HG03575 (cell line): ENCODE measurements at regions not wholly inside any gene's neighbourhood (a gene's known extent, or its start where the extent isn't known, plus 50 kb on each side); places are given as distances from the start of the nearest gene placed in this dataset.

Experiments used
- ATAC-seq: cut with Tn5 transposase; IDR thresholded peaks from one replicate; pipeline ENCODE4 v1.9.1; 2021; ENCODE audit not compliant: unreplicated experiment, insufficient number of reproducible peaks, low FRiP score; ENCODE audit errors: extremely low read depth

DNA sequence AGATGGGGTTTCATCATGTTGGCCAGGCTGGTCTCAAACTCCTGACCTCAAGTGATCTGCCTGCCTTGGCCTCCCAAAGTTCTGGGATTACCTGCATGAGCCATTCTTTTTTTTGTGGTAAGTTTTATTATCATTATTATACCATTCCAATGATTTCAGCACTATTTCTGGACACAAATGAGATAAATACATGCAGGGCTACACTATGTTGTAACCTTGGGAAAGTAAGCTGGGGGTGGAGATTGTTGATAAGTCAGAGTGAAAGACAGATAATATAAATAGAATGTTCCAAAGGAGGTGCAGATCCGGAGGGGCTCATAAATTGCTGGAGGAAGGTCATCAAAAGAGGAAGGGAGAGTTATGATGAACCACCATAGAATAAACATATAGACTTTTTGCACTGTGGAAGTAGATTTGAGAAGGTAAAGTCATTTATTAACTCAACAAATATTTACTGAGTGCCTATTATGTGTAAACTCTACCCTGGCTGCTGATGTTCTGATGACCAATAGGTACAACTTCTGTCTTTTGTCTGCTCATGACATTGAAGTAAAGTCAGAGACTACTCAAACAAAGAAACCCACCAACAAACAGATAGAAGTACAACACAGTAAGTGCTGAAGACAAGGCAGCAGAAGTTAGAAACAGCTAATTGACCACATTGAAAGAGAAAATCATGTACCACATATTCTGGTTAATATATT lies 478.9 kb upstream of the GOLIM4 start:
- ATAC-seq = no peak

DNA sequence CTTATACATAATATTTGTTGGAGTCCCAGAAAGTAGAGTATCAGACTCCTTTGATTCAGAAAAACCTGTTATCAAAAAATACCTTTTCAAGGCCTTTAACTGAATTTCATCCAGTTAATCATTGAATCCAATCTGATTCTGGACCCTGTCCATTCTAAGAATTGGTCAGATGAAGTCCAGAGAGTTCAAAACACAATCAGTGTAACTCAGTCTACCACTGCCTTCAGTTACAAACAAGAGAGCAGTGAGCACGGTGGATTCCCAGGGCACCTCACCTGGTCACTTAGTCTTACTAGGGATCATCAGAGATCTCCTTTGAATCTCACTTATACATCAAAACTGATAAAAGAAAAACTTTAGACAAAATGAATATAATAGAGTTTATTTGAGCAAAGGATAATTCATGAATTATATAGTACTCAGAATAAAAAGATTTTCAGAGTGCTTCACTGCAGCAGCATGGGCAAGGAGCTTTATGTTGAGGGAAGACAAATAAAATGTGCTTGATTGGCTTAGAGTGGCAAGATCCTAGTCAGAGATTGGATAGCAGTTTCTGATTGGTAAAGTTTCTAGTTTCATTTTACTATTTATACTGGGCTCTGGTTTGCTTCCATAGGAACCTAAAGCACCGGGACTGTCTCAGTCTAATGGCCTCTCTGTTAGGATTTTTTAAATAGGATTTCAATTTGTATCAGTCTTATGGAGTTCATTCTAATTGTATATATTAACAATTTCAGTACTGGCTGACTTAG lies 474.9 kb upstream of the GOLIM4 start:
- ATAC-seq = no peak

DNA sequence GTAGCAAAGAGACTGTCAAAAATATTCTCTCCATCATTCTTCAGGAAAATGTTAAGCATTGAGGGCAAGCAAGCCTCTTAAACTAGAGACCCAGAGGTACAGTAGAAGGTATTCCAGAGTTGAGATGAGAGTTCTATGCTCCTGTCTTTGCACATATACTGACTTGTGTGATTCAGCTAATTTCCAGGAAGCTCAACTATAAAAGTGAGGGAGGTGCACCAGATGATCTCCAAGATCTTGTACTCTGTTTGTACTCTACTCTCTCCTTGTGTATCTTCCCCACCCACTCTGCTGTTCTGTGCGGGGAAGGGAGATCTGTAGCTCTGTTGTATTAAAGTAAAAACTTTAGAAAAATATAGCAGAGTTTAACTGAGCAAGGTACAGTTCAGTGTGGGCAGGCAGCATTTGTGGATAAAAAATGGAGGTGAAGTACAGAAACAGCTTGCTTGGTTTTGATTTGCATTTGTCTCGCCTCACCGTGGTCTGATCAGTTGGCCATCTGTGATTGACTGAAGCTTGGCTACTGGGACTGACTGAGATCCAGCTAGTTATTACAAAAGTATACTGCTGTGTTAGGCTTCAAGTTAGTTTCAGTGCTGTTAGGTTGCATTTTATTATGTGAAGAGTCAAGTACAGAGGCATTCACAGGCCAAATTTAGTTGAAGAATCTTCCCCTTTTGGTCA lies 463.1 kb upstream of the GOLIM4 start:
- ATAC-seq = no peak

DNA sequence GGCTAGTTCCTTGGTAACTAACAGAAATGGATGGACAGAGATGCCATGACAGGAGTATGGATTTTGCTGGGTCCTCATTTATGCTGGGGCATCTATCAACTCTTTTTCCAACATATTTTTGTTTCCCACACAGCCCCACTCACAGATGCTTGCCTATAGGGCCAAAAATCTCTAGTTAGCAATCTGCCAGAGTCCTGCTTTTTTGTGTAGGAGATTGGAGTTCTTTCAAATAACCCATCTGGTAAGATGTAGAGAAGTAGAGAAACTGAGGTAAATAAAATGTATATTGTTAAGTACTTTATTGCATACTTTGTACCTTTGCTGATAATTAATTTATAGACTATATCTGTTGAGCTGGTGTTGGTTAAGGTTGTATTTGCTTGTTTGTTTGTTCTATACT lies 456.5 kb upstream of the GOLIM4 start:
- ATAC-seq = no peak

DNA sequence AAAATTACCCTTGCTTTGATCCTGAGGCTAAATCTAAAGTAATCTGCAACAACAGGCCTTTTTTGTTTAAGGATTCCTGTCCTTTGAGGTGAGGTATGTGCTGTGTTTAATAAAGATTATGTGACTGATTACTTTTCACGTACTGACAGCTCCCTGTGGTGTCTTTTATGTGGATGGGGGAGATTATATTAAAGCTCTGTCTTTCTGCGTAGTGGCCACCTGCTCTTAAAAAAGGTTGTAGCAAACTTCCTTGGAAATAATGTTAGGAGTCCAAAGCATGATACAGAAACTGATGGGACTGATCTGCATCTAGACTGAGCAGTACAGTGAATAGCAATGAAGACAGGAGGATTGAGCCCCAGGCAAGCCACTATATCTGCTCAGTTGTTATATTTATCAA lies 453.0 kb upstream of the GOLIM4 start:
- ATAC-seq = no peak

DNA sequence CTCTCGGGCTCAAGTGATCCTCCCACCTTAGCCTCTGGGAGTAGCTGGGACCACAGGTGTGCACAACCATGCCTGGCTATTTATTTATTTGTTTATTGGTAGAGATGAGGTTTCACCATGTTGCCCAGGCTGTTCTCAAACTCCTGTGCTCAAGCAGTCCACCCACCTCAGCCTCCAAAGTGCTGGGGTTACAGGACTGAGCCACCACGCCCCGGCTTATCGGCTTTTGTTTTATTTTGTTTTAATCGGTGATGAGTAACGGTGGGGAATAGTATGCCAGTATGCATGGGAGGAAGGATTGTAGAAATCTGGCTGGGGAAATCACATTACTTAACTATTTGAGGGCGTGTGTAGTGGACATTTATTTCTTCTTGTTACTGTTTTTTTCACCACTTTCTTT lies 451.0 kb upstream of the GOLIM4 start:
- no peak for ATAC-seq

DNA sequence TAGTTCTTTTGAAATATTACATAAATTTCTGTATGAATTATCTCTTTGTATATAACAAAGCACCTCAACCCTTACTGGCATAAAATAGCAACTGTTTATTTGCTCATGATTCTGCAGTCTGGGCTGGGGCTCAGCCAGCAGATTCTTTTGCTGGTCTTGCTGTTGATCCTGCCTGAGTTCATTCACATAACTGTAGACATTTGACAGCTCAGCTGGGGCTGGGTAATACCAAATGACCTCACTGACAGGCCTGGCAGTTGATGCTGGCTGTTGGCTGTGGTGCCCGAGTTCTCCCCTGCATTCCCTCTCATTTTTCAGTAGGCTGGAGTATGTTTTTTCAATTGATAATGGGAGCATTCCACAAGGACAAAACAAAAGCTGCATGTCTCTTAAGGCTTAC lies 449.9 kb upstream of the GOLIM4 start:
- ATAC-seq = no peak

DNA sequence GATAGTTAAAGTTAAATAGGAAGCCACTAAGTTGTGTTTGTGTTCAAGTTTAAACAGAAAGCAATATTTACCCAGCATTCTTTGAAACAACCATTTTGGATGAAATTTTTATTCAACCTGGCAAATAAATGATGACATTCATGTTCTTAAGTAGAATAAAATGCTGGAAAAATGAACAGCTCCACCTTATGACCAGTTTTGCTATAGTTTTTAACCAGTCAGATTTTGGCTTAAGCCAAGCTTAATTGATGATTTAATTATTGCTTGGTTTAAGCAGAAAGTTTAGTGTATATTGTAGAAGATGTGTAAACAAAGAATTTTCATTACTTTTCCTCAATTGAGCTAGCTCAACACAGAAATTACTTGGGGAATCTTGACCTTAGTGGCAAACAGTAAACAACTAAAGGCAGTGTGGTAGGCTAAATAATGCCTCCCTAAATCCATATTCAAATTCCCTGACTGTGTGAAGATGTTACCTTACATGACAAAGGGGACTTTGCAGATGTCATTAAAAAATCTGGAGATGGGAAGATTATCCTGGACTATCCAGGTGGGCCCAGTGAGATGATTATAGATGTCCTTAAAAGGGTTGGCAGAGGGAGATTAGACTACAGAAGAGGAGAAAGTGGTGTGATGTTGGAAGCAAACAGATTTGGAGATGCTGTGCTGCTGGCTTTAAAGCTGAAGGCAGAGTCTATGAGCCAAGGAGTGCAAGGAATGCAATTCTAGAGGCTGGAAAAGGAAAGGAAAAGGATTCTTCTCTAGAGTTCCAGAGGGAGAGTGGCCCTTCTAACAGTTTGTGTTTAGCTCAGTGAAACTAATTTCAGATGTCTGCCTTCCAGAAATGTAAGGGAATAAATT lies 448.6 kb upstream of the GOLIM4 start:
- no peak for ATAC-seq

DNA sequence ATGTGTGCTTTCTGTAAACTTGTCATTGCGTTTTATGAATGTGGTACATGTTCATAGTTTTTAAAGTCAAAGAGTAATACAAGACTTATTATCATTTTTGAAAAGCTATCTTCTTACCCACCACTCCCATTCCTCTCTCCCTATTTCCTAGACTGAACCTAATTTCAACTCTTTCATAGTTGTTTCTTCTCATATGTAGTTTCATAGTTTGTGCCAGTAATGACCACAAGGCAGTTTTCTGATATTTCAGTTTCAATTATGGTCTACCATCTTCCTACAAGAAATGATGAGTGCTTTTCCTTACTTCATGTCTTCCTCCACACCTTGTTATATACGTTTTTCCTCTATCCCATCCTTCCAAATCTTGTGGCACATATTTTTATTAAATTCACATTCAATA lies 445.0 kb upstream of the GOLIM4 start:
- ATAC-seq = no peak

DNA sequence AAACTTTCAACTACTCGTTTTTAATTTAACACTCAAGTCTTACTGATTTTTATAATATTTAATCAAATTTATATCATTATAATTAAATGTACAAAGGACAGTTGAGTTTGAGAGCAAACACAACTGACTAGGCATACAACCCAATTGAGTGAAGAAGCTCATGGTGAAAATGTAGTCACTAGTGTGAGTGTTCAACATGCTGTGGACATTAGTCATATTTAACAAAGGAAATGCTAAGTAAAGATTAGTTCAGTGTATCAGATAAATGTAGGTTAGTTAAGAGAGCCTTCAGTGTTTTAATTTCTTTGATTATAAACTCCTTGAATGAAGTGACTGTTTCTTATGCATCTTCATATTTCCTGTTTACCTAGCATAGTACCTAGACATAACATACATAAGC lies 444.2 kb upstream of the GOLIM4 start:
- no peak for ATAC-seq

DNA sequence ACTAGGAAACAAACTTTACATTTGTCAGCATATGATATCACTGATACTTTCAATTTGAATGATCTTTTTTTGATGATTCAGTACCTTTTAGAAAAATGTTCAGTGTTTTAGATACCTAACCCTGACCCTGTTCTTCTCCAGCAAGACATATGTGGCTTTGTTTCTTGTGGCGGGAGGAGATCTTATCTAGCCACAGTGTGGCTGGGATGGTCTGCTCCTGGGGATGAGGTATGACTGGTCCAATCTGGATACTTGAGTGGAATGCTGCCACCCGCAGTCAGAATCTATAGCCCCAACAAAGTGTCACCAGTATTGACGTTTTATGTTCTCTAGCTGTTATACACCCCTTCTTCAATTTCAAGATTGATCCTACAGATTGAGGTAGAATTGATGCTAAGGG lies 439.0 kb upstream of the GOLIM4 start:
- ATAC-seq = no peak

DNA sequence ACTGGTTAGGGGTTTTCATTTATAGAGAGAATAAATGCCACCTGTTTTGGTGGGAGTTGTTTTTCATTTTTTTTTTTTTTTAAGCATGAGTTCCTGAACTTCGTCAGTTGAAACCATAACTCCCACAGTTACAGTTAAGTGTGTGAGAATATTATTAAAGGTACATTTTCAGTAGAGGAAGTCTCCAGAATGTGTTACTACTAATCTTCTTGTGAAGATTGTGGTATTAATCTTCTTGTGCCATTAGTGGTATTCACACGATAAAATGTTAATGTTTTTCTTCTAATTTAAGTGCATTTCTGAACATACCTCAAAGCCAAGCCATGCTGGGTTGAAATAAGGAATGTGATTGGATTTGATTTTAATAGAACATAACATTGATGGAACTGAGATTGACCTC lies 437.9 kb upstream of the GOLIM4 start:
- no peak for ATAC-seq

DNA sequence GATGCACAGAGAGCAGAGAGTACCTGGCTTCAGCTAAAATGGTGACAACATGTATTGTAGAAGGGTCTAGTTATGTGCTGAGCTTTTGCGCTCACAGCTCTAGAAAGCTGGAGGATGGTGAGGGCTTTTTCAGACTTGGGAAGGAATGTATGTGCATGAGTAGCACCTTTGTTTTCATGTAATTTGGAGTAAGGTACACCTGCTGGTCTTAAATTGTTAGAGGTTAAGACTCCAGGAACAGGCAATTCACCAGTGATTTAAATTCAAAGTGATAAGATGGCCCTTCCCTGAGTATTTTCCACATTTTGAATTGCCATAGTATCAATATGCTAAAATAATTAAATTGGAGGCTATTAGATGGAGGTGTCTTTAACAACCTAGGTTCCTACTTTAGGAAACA lies 436.4 kb upstream of the GOLIM4 start:
- no peak for ATAC-seq

DNA sequence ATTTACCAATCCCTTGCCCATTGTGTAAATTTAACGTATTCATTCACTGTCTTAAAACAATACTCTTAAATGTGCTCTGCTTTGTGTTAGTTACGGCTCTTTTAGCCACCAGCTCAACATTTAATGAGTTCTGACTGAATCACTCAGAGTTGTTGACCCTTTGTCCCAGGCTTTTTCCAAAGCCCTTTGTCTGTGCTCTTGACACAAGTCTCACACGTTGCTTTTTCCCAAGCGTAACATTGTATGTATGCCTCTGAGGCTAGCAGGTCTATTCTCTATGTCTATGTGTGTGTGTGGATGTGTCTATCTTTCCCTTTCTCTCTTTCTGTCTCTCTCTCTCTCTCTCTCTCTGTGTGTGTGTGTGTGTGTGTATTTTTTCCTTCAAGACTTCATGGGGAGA lies 435.4 kb upstream of the GOLIM4 start:
- ATAC-seq = no peak

DNA sequence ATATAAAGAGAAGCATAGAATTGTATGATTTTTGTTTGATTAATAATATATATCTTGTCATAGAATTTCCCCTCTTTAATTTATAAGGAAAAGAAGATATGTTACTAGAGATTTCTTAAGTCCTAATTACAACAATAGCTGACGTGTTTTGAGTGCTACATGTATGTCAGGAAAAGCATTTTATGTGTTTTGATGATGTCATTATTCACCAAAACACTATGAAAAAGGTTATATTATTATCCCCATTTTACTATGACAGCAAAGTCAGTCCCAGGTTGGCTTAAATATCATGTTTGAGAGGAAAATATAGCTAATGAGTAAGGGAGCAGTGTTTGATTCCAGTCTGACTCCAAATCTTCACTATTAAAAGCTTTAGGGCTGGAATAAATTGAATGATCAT lies 428.4 kb upstream of the GOLIM4 start:
- ATAC-seq = no peak

DNA sequence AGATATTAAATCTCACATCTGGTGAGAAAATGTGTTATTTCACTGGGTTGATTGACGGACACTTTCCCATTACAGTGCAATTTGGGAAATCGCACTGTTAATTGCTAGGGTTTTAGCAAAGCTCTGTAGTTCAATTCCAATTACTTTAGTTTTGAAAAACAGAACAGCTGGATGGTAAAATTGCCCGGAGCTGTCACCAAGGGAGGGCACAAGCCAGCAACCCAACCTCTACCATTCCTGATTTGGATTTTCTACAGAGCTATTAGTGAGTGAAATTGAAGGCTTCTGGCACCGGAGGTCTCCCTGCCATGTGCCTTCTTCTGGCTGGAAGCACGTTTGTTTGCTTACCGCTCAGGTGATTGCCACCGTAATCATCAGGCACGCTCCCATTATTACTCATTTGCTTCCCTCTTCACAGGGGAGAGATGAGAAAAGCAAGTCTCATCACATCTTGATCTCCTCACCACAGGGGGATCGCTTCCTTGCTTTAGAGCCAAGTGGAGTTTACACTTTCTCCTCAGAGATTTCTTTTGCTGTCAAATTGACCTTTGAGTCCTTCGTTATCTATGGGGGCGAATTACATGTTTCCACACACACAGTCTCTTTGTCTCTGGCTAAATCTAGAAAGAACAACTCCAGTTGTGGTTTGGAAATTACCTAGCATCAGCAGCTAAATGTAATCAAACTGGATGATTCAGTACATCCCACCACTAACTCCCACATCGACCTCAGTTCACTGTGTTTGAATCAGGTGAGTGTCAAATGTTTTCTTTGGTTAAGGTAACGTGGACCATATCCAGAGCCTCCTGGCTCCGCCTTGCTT lies 421.7 kb upstream of the GOLIM4 start:
- no peak for ATAC-seq

DNA sequence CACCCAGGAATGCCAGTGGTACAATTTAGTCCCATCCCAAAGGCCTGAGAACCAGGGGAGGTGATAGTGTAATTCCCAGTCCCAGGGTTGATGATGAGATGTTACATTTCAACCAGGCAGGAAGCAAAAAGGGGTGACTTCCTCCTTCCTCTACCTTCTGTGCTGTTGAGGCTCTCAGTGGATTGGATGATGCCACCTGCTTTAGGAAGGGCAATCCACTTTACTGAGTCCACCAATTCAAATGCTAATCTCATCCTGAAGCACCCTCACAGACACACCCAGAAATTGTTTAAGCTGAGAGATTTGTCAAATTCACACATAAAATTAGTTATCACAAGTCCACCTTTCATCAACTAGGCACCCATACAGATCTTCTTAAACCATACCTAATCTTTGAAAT lies 418.5 kb upstream of the GOLIM4 start:
- no peak for ATAC-seq

DNA sequence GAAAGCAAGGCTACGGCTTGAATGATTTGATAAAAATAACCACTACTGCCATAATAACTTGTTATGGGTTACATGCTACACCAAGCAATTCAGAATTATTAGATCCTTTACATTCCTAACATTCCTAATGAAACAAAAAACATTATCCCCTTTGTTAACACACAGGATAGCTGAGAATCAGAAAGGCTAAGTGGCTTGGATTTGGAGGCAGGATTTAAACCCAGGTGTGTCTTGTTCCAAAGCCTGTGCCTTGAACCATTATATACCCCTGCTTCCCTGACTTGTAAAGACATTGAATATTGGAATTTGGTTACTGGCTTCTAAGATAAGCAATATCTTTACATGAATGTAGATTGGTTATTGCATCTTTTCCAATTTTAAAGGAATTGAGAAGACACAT lies 417.1 kb upstream of the GOLIM4 start:
- no peak for ATAC-seq
